NCI-H1417 (cell line): ENCODE measurements at regions not wholly inside any gene's neighbourhood (a gene's known extent, or its start where the extent isn't known, plus 50 kb on each side); places are given as distances from the start of the nearest gene placed in this dataset.
A peak's percentile ranks its signal among the peaks of the same experiment; 100 is the strongest.
"Not testable (repeated sequence)": the region's sequence is repeated elsewhere in the genome, so short reads cannot be mapped to it uniquely, and the experiment has no call there.

ENCODE experiments used
- DNase-seq, 3 experiments: peaks; one replicate each; lab custom pipeline; 2025; lab: John Stamatoyannopoulos, UW

DNA sequence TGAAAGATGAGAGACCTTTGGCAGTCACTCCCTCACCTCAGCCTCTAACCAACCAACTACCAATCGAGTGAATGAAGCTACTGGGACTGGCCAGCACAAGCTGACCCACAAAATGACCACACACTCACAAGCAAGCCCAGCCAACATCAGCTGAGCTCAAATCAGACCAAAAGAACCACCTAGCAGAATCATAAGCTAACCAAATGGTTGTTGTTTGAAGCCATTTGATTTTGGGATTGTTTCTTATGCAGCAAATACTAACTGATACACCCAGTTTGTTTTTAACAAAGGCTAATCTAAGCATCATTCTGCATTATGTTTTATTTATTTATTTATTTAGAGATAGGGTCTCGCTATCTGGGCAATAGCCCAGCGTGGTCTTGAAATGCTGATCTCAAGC, 310.4 kb downstream of the SETD4 start:
- DNase-seq: no peak

DNA sequence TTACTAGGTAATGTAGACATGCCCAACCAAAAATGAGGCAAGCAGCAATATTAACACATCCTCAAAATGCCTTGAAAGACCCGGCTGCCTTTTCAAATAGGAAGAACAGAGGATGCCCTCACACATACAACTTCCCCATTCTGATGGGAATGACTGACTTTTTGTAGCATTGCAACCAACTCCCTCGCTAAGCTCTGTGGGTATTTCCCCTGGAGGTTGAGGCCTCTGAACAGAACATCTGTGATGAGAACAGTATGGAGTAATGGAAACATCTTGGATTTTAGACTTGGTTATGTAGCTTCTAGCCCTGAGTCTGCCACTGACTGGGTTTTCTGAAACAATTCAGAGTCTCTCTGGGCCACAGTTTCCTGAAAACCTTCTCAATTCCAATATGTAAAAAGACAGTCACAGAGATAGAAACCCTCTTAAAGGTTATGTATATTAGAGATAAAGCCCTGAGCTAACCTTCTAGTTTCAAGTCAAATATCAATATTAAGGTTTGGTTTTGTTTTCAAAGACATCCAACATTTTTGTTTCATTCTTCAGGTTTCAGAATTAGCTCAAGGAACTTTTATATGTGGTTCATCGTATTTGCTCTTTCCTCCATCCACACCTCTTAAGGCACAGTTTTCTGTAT, 311.5 kb downstream of the SETD4 start:
- no peak for DNase-seq

DNA sequence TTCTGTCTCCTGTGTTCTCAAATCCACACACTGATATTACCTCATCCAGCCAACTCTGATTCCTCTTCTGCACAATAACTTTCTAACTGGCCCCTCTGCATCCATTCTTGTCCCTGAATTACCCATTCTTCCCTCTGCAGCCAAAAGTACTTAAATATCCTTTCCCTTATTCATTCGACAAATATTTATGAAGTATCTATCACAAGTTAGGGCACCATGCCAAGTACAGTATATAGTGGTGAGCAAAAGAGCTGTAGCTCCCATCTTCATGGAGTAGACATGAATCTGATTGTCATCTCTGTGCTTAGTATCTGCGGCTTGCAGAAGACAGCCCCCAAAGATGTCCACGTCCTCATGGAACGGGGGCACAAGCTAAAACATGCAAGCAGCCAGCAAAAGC, 316.8 kb downstream of the SETD4 start:
- no peak for DNase-seq

DNA sequence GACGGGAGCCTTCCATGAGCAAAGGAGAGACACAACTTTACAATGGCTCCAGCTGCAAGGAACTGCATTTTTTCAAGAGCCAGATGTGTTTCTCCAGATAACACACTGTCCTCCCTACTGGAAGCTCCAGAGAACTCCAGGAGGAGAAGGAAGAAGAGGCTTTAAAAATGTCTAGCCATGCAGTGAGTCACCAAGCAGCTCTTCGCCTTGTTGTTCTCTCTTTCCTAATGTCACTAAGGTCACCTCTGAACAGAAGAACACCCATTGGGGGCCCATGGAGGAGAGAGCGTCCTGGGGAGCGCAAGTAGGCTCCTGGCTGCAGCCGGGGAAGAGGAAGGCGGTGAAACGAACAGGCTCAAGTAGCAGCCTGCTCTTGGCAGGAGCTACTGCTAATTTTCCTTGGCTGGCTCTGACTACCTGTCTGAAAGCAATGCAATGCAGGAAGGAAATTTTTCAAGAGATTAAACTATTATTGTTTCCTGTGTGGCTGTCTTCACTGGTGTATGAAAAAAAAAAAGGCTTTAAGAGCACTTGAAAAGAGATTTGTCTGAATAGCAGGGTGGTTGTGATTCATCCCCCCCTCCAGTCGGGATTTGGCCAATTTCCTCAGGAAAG, 321.9 kb downstream of the SETD4 start:
- peak in 2 of 3 experiments; percentile 32 to 82 for DNase-seq

DNA sequence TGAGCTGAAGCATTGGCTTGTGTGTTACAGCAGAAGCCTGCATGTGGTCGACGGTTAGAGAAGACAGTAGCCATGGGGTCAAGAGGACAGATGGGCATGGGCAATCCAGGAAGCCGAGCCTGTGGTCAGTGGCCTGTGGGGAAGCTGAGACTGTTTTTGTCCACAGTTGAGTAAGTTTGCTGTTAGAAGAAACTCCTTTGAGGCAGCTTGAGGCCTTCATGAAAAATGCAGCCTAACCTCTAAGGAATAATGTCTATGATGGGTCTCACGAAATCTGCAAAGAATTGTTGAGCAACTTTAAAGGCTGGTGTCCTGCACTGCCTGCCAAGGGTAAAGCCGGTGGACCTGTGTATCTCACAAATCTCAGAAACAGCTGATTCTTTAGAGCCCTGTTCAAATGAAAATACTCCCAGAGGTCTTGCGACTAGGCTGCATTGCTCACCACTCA, 322.4 kb downstream of the SETD4 start:
- DNase-seq: no peak

DNA sequence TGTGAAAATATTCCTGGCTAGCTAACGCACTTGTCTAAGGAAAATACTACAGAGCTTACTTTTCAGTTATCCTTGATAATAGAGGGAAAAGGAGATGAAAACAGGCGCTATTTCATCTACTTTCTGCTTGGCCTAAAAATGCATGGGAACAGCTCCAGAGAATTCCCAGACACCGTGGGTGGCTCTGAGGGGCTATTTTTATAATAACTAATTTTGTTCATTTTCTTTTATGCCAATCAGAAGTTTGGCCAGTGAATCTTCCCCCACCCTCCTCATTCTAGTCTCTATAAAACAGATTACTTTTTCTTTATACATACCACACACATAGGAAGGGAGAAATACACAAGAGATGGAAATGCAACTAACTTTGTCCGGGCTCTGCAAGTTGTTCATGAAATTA, 322.9 kb downstream of the SETD4 start:
- no peak for DNase-seq

DNA sequence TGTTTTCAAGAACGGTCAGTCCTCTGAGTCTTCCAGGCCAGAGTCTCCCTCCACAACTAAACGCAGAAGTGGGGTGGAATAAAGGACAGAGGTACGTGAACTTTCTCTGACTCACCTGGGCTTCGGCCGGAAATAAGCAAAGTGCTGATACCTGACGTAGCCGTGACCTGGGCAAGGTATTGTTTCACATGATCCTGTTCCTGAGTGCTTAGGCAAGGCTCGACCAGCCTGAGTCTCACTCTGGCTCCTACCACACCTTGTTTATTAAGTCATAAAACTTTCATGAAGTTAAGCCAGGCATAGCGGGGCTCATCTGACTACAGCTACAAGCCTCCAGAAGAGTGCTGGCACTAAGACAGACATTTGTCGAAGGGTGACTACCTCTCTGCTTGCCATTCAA, 327.5 kb downstream of the SETD4 start:
- no peak for DNase-seq

DNA sequence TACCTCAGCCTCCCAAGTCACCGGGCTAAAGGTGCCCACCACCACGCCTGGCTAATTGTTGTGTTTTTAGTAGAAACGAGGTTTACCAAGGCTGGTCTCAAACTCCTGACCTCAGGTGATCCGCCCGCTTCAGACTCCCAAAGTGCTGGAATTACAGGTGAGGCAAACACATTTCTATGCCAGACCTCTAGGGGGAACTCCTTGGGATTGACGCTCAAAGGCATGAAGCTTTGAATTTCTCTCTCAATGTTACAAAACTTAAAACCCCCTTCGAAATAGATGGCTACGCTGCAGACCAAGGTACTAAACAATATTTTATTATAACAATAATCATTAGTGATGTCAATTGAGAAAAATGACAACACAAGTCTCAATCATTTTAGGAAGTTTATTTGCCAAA, 330.0 kb downstream of the SETD4 start:
- no peak for DNase-seq

DNA sequence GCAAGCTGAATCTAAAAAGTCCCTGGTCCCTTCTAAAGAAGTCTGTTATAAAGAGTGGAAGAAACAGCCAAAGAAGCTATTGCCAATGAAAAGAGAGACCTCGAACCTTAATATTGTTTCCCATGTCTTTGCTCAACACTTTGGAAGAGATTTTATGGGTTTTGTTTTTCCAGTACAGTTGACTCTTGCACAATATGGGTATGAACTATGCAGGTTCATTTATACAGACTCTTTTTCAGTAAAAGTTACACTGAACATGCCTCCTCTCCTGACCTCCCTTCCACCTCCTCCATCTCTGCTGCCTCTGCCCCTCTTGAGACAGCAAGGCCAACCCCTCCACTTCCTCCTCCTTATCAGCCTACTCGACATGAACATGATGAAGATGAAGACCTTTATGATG, 332.5 kb downstream of the SETD4 start:
- DNase-seq: no peak

DNA sequence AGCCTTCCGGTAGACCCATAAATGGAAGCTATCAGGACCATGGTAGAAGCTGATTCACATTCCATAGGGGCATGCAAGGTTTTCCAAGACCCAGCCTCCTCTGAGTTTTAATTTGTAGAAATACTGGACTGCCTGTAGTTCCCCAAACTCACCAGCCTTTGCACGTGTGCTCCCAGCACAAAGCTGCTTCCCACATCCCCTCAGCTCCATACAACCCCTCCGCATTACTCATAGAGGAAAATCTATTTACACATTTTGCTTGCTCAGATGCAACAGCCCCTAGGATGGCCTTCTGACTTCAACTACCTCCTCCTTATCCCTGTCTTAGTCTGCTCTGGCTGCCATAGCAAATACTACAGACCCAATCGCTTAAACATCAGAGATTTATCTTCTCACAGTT, 336.2 kb downstream of the SETD4 start:
- no peak for DNase-seq

DNA sequence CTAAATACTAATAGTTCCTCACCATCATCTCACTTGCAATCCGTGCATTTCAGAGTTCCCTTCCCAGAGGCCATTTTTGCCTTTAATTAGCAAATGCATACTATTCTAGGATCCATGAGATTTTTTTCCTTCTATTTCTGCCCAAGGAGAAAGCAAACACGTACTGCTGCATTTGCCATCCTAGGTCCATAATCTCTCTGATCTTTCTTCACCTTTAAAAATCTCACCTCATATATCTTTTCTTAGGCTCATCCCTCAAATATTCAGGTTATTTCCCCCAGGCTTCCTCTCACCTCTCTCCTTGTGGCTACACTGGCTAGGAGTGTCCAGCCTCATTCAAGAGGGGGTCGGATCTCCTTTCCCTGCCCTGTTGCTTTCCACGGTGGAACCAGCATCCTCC, 338.6 kb downstream of the SETD4 start:
- DNase-seq: no peak

DNA sequence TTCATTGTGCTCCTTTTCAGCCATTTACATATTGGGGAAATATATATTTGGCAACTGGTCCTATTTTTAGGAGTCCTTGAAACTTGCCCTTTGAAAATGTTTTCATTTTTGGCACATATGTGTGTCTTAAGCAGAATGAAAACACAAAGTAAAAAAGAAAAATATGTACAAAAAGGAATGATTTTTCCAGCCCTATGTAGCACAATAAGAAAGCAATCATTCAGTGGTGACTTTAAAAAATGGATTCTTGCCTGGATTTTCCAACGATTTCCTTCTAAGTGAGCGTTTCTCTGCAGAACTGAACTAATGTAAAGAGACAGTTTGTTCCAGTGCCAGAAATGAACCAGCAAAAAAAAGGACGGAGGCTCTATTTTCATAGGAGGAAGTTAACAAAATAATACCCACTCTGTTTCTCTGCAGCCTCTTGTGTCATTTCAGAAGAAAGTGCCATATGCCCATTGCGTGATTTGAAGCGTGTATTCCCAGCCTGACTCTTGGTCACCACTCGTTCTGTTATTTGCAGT, 340.1 kb downstream of the SETD4 start:
- DNase-seq: no peak

DNA sequence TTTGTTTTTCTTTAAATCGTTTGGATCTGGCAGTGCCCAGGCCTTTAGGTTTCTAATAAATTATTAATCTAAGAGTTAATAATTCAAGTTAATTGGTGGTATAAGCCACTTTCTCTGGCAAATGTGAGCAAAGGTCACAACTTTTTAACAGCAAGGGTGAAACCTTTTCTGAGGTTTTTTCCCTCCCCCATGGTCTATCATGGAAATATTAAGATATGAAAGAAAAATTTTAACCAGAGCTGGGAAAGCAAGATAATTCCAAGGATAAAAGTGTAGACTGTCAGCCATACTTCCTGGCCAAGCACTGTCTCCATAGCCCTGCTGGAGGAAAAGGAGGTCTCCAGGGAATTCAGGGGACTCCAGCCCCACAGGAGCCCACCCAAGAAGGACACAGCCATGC, 341.2 kb downstream of the SETD4 start:
- DNase-seq: no peak

DNA sequence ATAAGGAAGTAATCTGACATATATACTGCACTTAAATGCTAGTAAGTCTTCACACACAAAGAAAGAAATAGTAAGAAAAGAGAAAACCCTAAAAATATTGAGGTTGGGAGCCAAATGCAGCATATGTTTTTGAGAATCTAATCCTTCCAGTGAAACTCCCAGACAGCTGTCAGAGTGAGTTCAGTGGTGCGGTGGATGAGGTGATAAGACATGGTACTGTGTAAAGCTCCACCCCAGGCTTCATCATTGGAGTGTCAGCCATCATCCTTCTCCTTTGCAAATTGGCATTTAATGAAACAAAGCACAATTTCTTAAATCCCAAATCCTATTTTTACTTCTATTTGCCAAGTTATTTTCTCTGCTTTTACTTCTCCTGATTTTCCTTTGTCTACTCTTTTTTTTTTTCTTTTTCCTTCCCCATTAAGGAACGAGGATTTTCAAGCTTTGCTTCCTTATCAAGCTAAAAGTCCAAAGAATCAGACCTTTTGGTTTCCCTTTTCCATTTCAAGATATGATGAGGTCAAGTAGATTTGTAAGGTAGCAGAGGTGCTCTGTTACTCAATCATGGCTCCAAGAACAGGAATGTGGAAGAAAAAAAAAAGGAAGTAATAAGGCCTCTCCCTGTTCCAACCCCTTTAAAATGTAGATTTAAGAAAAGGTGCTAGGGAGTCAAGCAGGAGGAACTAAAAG, 343.3 kb downstream of the SETD4 start:
- DNase-seq: no peak

DNA sequence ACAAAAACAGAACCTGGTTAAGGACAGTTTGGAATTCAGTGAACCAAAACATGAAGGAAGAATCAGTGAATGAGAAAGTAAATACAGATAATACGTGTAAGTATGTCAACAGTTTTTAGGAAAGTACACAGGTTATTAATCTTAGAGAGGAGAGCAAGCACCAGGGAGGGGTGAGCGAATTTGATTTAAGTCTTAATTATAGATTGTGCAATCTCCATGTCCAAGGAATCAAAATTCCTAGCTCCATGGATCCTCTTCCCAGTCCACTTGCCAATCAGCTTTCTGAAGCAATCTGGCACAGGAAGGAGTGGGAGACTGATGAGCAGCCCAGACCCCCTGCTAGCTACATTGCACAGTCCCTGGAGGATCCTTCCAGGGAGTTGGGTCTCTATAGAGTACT, 346.4 kb downstream of the SETD4 start:
- no peak for DNase-seq

DNA sequence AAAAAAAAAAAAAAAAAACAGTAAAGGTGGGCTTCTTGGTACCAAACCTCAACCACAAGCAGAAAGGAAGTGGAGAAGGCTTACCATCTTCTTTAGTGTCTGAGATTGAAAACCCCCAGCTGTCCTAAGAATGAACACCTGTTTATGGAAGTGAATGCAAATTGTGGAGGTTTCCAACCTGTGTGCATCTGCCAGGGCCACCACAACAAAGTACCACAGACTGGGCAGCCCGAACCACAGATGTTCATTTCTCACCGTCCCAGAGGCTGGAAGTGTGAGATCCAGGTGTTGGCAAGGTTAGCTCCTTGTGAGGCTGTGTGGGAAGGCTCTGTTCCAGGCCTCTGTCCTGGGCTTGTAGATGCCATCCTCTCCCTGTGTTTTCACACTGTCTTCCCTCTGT, 348.7 kb downstream of the SETD4 start:
- DNase-seq: no peak

DNA sequence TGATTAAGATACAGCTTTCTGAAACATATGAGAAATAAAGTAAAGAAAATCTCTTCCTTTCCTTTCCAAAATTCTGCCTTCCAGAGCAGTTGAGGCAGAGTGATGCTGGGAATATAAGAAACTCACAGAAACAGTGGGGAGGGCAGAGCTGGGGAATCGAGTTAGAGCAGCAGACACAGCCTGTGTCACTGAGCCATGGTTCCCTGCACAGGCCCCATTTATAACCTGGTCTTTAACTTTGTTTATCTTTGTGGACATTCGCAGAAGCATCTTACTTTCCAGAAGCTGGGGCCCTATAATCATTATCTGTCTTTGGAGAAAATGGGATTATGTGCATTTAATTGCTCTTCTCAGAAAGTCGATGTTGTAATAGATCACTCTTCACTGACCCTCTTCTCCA, 349.1 kb downstream of the SETD4 start:
- no peak for DNase-seq

DNA sequence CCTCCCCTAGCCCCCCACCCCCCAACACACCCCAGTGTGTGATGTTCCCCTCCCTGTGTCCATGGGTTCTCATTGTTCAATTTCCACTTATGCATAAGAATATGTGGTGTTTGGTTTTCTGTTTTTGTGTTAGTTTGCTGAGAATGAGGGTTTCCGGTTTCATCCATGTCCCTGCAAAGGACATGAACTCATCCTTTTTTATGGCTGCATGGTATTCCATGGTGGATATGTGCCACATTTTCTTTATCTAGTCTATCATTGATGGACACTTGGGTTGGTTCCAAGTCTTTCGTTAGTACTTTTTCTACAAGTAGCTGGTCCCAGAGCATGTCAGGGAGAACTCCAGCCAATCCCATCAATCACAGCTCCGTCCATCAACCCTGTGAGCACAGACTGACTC, 350.3 kb downstream of the SETD4 start:
- DNase-seq: not testable (repeated sequence)

DNA sequence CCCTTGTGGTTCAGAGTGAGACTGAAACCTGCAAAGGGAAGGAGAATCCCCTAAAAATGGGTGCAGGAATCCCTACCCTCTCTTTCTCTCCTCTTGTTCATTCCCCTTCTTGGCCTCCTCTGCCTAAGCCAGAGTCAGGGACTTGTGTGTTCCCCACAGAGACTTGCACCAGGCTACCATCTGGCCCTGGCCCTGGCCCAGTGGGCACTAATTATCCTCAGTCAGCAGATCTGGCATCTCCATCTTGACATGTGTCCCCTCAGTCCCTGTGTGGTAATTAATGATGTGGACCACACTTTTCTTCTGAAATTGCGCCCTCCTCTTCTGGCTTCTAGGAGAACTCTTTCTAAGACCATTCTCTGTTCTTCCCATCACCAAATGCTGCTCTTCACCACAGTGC, 354.4 kb downstream of the SETD4 start:
- DNase-seq: no peak

DNA sequence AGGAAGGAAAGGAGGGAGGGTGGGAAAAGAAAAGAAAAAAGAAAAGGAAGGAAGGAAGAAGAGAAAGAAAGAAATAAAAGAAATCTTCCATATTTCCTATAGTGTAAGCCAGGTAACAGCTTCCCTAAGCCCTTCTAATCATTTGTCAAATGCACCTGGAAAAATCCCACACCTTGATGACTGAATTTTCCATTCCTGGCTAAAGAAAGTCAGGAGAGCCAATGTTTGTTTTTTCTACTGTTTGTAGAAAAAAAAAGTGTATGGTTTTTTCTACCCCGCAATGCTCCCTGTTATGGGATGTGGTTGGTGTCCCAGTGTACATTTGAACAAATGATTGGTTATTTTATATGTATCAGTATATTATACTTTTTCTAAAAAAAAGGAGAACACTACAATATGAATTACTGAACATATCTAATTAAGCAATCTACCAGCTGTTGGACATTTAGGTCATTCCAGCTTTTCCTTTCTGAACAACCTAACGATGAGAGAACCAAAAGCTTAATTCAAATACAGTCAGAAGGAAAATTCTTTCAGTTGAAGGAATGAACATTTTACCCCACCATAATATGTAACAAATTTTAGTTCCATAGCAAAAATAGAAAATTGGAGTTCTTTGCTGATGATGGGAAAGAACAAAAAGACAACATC, 355.0 kb downstream of the SETD4 start:
- no peak for DNase-seq

DNA sequence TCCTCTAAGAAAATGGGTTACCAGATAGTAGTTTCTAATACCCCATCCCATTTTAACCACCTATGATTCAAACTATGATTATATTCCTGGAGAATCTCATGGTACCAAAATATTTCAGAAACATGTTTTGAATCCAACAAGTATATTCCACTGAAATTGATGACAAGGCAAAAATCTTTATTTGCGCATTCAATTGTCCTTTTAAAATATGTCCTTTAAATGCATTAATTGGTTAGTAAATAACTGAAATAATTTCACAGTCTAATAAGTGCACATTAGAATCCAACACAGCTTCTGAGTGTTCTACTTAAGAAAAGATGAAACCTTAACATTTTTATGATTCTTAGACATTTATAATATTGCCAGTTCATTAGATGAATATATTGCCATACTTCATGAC, 356.6 kb downstream of the SETD4 start:
- no peak for DNase-seq

DNA sequence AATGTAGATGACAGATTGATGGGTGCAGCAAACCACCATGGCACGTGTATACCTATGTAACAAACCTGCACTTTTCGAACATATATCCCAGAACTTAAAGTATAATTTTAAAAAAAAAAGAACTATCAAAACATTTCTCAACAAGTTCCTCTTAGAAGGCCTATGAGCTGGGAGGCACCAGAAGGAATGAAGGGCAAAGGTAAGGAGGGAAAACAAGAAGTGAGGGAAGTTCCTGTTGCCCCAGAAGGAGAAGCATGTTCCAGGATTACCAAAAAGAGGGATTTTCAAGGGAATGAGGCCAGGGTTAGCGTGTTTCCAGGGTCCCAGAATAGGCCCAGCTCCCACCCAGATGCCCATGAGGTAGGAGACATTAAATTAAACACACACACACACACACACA, 361.0 kb downstream of the SETD4 start:
- no peak for DNase-seq

DNA sequence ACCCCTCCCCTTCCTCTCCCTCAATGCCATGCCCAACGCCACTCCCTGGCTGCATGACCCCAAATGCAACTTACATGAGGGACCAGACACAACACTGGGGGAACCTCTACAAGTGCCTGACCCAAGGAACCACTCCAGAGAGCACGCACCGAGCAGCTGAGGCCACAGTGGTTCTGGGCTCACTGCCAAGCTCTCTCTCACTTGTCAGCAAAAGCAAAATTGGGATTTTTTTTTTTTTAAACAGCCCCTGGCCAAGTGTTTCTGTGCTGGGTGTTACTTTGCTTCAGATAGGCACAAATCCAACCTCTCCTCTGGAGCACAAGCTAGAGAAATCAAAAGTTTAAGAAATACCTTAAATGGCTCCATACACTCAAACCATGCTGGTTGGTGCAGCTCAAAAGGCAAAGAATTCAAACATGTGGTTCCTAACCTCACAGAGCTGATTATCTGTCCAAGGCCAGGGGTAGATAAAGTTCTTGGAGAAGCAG, 363.0 kb downstream of the SETD4 start:
- peak; percentile 78 to 95 (median 89) for DNase-seq
